ENCODE measurements at regions not wholly inside any gene's neighbourhood (a gene's known extent, or its start where the extent isn't known, plus 50 kb on each side); places are given as distances from the start of the nearest gene placed in this dataset.

GRCh38 chr14:49310298-49310697 is 275.9 kb downstream of the RPS29 start:
- ATAC-seq = no peak
- DNase-seq = no peak
- TF ChIP-seq, protein P1, sequence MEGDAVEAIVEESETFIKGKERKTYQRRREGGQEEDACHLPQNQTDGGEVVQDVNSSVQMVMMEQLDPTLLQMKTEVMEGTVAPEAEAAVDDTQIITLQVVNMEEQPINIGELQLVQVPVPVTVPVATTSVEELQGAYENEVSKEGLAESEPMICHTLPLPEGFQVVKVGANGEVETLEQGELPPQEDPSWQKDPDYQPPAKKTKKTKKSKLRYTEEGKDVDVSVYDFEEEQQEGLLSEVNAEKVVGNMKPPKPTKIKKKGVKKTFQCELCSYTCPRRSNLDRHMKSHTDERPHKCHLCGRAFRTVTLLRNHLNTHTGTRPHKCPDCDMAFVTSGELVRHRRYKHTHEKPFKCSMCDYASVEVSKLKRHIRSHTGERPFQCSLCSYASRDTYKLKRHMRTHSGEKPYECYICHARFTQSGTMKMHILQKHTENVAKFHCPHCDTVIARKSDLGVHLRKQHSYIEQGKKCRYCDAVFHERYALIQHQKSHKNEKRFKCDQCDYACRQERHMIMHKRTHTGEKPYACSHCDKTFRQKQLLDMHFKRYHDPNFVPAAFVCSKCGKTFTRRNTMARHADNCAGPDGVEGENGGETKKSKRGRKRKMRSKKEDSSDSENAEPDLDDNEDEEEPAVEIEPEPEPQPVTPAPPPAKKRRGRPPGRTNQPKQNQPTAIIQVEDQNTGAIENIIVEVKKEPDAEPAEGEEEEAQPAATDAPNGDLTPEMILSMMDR (IDR thresholded peaks at IDR 0.05) = no peak
- intact Hi-C loops (cut with DNase I) = no loop called here
- H3K4me1 ChIP-seq = no peaks in the 10 kb centered on the region
- H3K36me3 ChIP-seq = no peaks in the 10 kb centered on the region
- no peak overlapping the region for H3K4me3 ChIP-seq
- H3K27ac ChIP-seq = no peak overlapping the region
- no peaks in the 10 kb centered on the region for H3K9me3 ChIP-seq
- no peaks in the 10 kb centered on the region for H3K27me3 ChIP-seq

GRCh38 chr14:49306152-49306751 is 279.9 kb downstream of the RPS29 start:
- ATAC-seq (peak; percentile 14), DNase-seq (peak in 2 of 4 donors; percentile 4 to 16)
- TF ChIP-seq, protein P1 (IDR thresholded peaks at IDR 0.05) = peak in 1 of 2 donors; percentile 21
- no peak overlapping the region for H3K4me3 ChIP-seq
- H3K27me3 ChIP-seq = no peaks in the 10 kb centered on the region
- no peaks in the 10 kb centered on the region for H3K9me3 ChIP-seq
- H3K36me3 ChIP-seq = no peaks in the 10 kb centered on the region
- no peaks in the 10 kb centered on the region for H3K4me1 ChIP-seq
- intact Hi-C loops (cut with DNase I) = no loop called here
- H3K27ac ChIP-seq = no peak overlapping the region

DNA sequence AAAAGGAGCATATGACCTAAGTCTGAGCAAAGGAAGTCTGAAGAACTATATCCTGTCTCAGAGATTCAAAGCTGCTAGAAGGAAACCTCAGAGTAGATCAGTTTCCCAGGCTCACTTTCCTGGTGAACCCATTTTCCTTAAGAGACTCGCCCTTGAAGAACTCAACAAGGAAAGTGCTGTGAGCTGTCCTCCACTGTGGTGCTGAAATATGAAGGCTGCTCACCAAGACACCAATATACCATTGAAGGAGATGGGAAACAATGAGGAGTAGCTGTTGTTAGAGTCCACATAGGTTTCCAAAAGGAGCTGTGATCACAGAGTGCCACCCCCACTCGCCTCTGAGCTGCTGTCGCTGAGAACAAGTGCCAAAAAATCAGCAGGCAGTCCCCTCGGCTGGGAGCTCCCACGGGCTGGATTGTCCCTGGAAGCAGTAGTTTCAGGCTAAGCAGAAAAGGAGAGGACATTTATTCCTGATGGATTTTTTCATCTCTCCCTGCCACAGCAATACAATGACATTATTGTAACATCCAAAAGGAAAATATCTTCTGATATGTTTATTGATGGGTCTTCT is 282.1 kb downstream of the RPS29 start:
- DNase-seq (peak in 2 of 4 donors; percentile 65 to 75), ATAC-seq (peak; percentile 74)
- Histone ChIP-seq H3K27ac (no peak overlapping the region), H3K36me3 (no peaks in the 10 kb centered on the region), H3K9me3 (no peaks in the 10 kb centered on the region), H3K27me3 (no peaks in the 10 kb centered on the region), H3K4me3 (no peak overlapping the region), H3K4me1 (no peaks in the 10 kb centered on the region)
- intact Hi-C loops (cut with DNase I) = no loop called here
- TF ChIP-seq, protein P1 (IDR thresholded peaks at IDR 0.05) = no peak

DNA sequence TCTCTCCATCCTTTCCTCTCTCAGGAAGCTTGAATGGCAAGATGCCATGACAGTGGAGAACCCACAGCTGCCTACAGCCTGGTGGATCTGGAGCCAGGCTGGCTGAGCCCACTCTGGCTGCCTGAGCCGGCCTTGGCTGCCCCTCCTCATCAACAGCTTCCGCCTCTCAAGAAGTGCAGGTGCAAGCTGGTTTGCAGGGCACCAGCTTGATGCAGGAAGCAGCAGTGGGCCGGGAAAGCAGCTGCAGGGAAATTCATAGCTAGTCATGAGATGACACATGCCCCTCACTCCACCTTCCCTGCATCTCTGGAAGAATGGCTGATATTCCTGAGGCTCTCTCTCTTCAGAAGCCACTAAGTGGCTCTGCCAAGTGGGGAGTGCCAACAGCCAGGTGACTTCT is 289.1 kb downstream of the RPS29 start:
- Histone ChIP-seq H3K4me1 (no peaks in the 10 kb centered on the region), H3K4me3 (no peak overlapping the region), H3K9me3 (no peaks in the 10 kb centered on the region), H3K36me3 (no peaks in the 10 kb centered on the region), H3K27me3 (no peaks in the 10 kb centered on the region), H3K27ac (no peak overlapping the region)
- TF ChIP-seq, protein P1 (IDR thresholded peaks at IDR 0.05) = no peak
- peak in 1 of 4 donors; percentile 49 for DNase-seq
- intact Hi-C loops (cut with DNase I) = no loop called here
- no peak for ATAC-seq

GRCh38 chr14:49294621-49295148 is 291.5 kb downstream of the RPS29 start:
- Histone ChIP-seq H3K36me3 (no peaks in the 10 kb centered on the region), H3K9me3 (no peaks in the 10 kb centered on the region), H3K27me3 (no peaks in the 10 kb centered on the region), H3K4me1 (no peaks in the 10 kb centered on the region), H3K27ac (no peak overlapping the region), H3K4me3 (no peak overlapping the region)
- no peak for DNase-seq
- TF ChIP-seq, protein P1 (IDR thresholded peaks at IDR 0.05) = no peak
- intact Hi-C loops (cut with DNase I) = no loop called here
- ATAC-seq = peak; percentile 37

Data from left lung (tissue), 4 donors.